ENCODE measurements at regions not wholly inside any gene's neighbourhood (a gene's known extent, or its start where the extent isn't known, plus 50 kb on each side); places are given as distances from the start of the nearest gene placed in this dataset.

DNA sequence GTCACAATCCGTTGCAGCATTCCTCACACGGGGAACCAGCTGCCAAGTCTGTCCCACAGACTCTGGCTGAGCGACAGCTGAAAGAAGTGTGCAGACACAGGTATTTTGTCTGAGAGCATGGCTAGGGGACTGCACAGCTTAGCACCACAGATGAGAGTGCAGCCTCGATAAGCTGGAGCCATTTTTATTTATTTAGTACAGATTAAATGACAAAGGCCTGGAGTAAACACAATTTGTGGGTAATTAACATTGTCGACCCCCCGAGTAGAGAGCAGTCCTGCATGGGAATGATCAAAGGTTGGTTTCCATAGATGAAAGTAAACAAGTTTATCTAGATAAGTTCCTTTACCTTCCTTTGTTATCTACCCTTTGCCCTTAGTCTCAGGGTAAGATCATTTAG is 836.2 kb downstream of the DACH1 start:
- TF ChIP-seq MXI1 (conservative IDR thresholded peaks at IDR 0.05; ENCODE audit: poor library complexity, severe bottlenecking), result no peak
- TF ChIP-seq RAD21 (conservative IDR thresholded peaks at IDR 0.05), result no peak
- TF ChIP-seq TAF1 (IDR thresholded peaks at IDR 0.05; ENCODE audit: low read depth), result no peak
- TF ChIP-seq SMC3 (conservative IDR thresholded peaks at IDR 0.05; ENCODE audit: poor library complexity), result no peak
- TF ChIP-seq POLR2AphosphoS5 (IDR thresholded peaks at IDR 0.05), result no peak
- no peak overlapping the region for H2AFZ ChIP-seq (ENCODE audit: low read depth, low read length)
- H3K27ac ChIP-seq (ENCODE audit: low read length), result no peak overlapping the region

DNA sequence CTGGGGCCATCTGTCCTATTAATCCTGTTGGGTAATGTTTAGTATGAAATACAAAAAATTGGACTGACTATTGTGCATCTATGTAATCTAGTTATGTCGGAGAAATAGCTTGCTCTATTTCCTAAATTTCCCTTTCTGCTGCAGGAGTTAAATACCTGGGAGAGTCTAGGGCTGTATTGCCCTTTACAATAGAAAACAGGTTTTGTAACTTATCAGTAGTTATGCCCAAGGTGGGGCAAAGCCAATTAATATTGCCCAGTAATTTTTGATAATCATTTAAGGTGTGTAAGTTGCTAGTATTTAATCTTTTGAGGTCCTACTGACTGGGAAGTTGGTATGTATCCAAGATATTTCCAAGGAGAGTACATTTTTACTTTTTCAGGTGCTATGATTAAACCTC is 838.1 kb downstream of the DACH1 start:
- Histone ChIP-seq H3K9me2 (ENCODE audit: insufficient read depth, low read length) (no peaks in the 10 kb centered on the region), H3K36me3 (ENCODE audit: insufficient read depth, low read length) (no peaks in the 10 kb centered on the region), H3K27me3 (ENCODE audit: insufficient read depth, low read depth, low read length) (no peaks in the 10 kb centered on the region), H3F3A (ENCODE audit: insufficient read depth, low read length, poor library complexity, severe bottlenecking) (no peaks in the 10 kb centered on the region), H3K4me2 (ENCODE audit: low read length) (no peak overlapping the region), H3K9ac (ENCODE audit: low read length) (no peak overlapping the region), H4K20me1 (ENCODE audit: insufficient read depth) (no peaks in the 10 kb centered on the region), H3K79me2 (replicated peaks; ENCODE audit: insufficient read depth, low read length) (no peaks in the 10 kb centered on the region), H2AFZ (ENCODE audit: low read depth, low read length) (no peak overlapping the region), H3K27ac (ENCODE audit: low read length) (no peak overlapping the region), H3K4me3 (ENCODE audit: low read length) (no peak overlapping the region), H3K9me3 (ENCODE audit: low read length) (peaks cover 9% of the 10 kb centered on the region)
- TF ChIP-seq POLR2AphosphoS5 (IDR thresholded peaks at IDR 0.05), result no peak
- TF ChIP-seq, protein P1, sequence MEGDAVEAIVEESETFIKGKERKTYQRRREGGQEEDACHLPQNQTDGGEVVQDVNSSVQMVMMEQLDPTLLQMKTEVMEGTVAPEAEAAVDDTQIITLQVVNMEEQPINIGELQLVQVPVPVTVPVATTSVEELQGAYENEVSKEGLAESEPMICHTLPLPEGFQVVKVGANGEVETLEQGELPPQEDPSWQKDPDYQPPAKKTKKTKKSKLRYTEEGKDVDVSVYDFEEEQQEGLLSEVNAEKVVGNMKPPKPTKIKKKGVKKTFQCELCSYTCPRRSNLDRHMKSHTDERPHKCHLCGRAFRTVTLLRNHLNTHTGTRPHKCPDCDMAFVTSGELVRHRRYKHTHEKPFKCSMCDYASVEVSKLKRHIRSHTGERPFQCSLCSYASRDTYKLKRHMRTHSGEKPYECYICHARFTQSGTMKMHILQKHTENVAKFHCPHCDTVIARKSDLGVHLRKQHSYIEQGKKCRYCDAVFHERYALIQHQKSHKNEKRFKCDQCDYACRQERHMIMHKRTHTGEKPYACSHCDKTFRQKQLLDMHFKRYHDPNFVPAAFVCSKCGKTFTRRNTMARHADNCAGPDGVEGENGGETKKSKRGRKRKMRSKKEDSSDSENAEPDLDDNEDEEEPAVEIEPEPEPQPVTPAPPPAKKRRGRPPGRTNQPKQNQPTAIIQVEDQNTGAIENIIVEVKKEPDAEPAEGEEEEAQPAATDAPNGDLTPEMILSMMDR (IDR thresholded peaks at IDR 0.05; ENCODE audit: poor library complexity, severe bottlenecking), result no peak
- TF ChIP-seq, protein P2, sequence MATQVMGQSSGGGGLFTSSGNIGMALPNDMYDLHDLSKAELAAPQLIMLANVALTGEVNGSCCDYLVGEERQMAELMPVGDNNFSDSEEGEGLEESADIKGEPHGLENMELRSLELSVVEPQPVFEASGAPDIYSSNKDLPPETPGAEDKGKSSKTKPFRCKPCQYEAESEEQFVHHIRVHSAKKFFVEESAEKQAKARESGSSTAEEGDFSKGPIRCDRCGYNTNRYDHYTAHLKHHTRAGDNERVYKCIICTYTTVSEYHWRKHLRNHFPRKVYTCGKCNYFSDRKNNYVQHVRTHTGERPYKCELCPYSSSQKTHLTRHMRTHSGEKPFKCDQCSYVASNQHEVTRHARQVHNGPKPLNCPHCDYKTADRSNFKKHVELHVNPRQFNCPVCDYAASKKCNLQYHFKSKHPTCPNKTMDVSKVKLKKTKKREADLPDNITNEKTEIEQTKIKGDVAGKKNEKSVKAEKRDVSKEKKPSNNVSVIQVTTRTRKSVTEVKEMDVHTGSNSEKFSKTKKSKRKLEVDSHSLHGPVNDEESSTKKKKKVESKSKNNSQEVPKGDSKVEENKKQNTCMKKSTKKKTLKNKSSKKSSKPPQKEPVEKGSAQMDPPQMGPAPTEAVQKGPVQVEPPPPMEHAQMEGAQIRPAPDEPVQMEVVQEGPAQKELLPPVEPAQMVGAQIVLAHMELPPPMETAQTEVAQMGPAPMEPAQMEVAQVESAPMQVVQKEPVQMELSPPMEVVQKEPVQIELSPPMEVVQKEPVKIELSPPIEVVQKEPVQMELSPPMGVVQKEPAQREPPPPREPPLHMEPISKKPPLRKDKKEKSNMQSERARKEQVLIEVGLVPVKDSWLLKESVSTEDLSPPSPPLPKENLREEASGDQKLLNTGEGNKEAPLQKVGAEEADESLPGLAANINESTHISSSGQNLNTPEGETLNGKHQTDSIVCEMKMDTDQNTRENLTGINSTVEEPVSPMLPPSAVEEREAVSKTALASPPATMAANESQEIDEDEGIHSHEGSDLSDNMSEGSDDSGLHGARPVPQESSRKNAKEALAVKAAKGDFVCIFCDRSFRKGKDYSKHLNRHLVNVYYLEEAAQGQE (IDR thresholded peaks at IDR 0.05; ENCODE audit: borderline replicate concordance), result no peak
- TF ChIP-seq EZH2 (IDR thresholded peaks at IDR 0.05; ENCODE audit: borderline replicate concordance, insufficient read depth, low read length, poor library complexity, severe bottlenecking), result no peak
- TF ChIP-seq EP300 (conservative IDR thresholded peaks at IDR 0.05; ENCODE audit: poor library complexity, severe bottlenecking), result no peak
- no peak for TF ChIP-seq RAD21 (conservative IDR thresholded peaks at IDR 0.05)

More for the DNA sequence above, 836.2 kb downstream of the DACH1 start:
- H3K4me3 ChIP-seq (ENCODE audit: low read length), result no peak overlapping the region
- H3K4me2 ChIP-seq (ENCODE audit: low read length), result no peak overlapping the region
- no peak overlapping the region for H3K9ac ChIP-seq (ENCODE audit: low read length)
- no peaks in the 10 kb centered on the region for H3K36me3 ChIP-seq (ENCODE audit: insufficient read depth, low read length)
- no peaks in the 10 kb centered on the region for H3K27me3 ChIP-seq (ENCODE audit: insufficient read depth, low read depth, low read length)
- peaks cover 9% of the 10 kb centered on the region for H3K9me3 ChIP-seq (ENCODE audit: low read length)
- no peaks in the 10 kb centered on the region for H3K79me2 ChIP-seq (replicated peaks; ENCODE audit: insufficient read depth, low read length)
- no peaks in the 10 kb centered on the region for H3F3A ChIP-seq (ENCODE audit: insufficient read depth, low read length, poor library complexity, severe bottlenecking)
- H3K9me2 ChIP-seq (ENCODE audit: insufficient read depth, low read length), result no peaks in the 10 kb centered on the region
- H4K20me1 ChIP-seq (ENCODE audit: insufficient read depth), result no peaks in the 10 kb centered on the region

Data from neural cell (in vitro differentiated cells).